K562 (cell line): ENCODE measurements at regions not wholly inside any gene's neighbourhood (a gene's known extent, or its start where the extent isn't known, plus 50 kb on each side); places are given as distances from the start of the nearest gene placed in this dataset.
A peak's percentile ranks its signal among the peaks of the same experiment; 100 is the strongest.

Source experiments
- ATAC-seq: fragments of 200-7000 bp; cut with Tn5 transposase; 3 replicates; pipeline ENCODE4 v1.9.1; 2020; ENCODE audit warnings: moderate library complexity
- BruUV-seq: library from RNA; stranded (reverse); fragments of 400-500 nt; replicated peaks from 2 replicates; lab custom pipeline; 2021; lab: Mats Ljungman, UMichigan
- CTCF ChIA-PET: fragments of 300-600 bp; formaldehyde crosslinking; extraction: SDS; loops from one replicate; lab custom pipeline; 2021; ENCODE audit warnings: low intra/inter-chr PET ratio; lab: Yijun Ruan, JAX
- POLR2A ChIA-PET: fragments of 300-600, 350-650 bp; sonication (Branson Sonifier 250); formaldehyde crosslinking; extraction: SDS; loops from one replicate; lab custom pipeline; 2021; ENCODE audit warnings: antibody characterized with exemption, inconsistent platforms; lab: Yijun Ruan, JAX
- DNase-seq, 4 experiments: peaks; one replicate each; pipeline versions ENCODE4 v3.0.0 to v3.0.0-alpha.2; 2011 to 2018; ENCODE audit warnings: low spot score in 3 of 4, mixed read lengths in 3 of 4; ENCODE audit errors: extremely low read depth in 1 of 4
- FAIRE-seq: peaks from 2 replicates; lab custom pipeline; 2011; peaks lifted over from hg19 to GRCh38; lab: Jason Lieb, UNC
- H2AFZ ChIP-seq: 2 replicates; pipeline ENCODE4 v1.6.0; 2011; ENCODE audit warnings: low read depth, low read length, control low read depth, inconsistent platforms
- H3K27ac ChIP-seq: fragments of 200-600 bp; 3 replicates; pipeline ENCODE4 v1.8.0; 2011; ENCODE audit warnings: low read depth, mild to moderate bottlenecking, control low read depth, inconsistent platforms, low read length, moderate library complexity, mixed read lengths; ENCODE audit errors: extremely low read depth
- H3K27me3 ChIP-seq, 2 experiments: fragments of 300-600 bp in 1 of 2; 2 replicates in 1 of 2; 3 replicates in 1 of 2; pipeline versions ENCODE4 v1.6.0 to v1.8.0; 2011; ENCODE audit warnings: inconsistent platforms in 2 of 2, low read length in 2 of 2, mild to moderate bottlenecking in 1 of 2, mixed read lengths in 1 of 2, moderate library complexity in 1 of 2; ENCODE audit not compliant: control insufficient read depth in 2 of 2, insufficient read depth in 2 of 2
- H3K36me3 ChIP-seq: fragments of 300-600 bp; 3 replicates; pipeline ENCODE4 v1.8.0; 2011; ENCODE audit warnings: mild to moderate bottlenecking, low read length, inconsistent platforms; ENCODE audit not compliant: control insufficient read depth, insufficient read depth
- H3K4me1 ChIP-seq, 2 experiments: fragments of 200-600 bp in 1 of 2; replicated peaks in 1 of 2; 2 replicates in 1 of 2; 3 replicates in 1 of 2; pipeline versions ENCODE4 v1.5.1 to v1.8.0; 2011; ENCODE audit warnings: inconsistent platforms in 2 of 2, low read length in 2 of 2, mild to moderate bottlenecking in 1 of 2, mixed read lengths in 1 of 2, moderate library complexity in 1 of 2; ENCODE audit not compliant: control insufficient read depth in 2 of 2, insufficient read depth in 2 of 2
- H3K4me2 ChIP-seq: 2 replicates; pipeline ENCODE4 v1.6.1; 2011; ENCODE audit warnings: low read length, control low read depth, inconsistent platforms, mixed read lengths; ENCODE audit not compliant: insufficient read depth
- H3K4me3 ChIP-seq: fragments of 200-600 bp; sonication (generic), shearing (Covaris generic); 2 replicates; pipeline ENCODE4 v1.5.1; 2016; ENCODE audit warnings: control low read depth, inconsistent platforms
- H3K79me2 ChIP-seq: fragments of 200-600 bp; 3 replicates; pipeline ENCODE4 v1.8.0; 2011; ENCODE audit warnings: low read length, inconsistent platforms; ENCODE audit not compliant: control insufficient read depth, insufficient read depth
- H3K9ac ChIP-seq, 2 experiments: 2 replicates each; pipeline versions ENCODE4 v1.6.0 to v1.6.1; 2011; ENCODE audit warnings: low read depth in 2 of 2, low read length in 2 of 2, control low read depth in 1 of 2, inconsistent platforms in 1 of 2, mild to moderate bottlenecking in 1 of 2, mixed read lengths in 1 of 2; ENCODE audit not compliant: insufficient read depth in 1 of 2
- H3K9me1 ChIP-seq: one replicate; pipeline ENCODE4 v1.6.0; 2011; ENCODE audit warnings: inconsistent platforms, mild to moderate bottlenecking, low read length, moderate library complexity; ENCODE audit not compliant: control insufficient read depth, insufficient read depth
- H3K9me3 ChIP-seq: replicated peaks from 2 replicates; pipeline ENCODE4 v1.5.1; 2011; ENCODE audit warnings: low read depth, low read length, inconsistent platforms; ENCODE audit not compliant: control insufficient read depth, insufficient read depth
- H4K20me1 ChIP-seq: replicated peaks from 2 replicates; pipeline ENCODE4 v1.6.1; 2011; ENCODE audit warnings: low read length, inconsistent platforms, mixed read lengths; ENCODE audit not compliant: control insufficient read depth, insufficient read depth
- CAMTA2 ChIP-seq: fragments of 250-450 bp; sonication (Bioruptor Pico); conservative IDR thresholded peaks from 2 replicates; pipeline ENCODE4 v1.5.1; 2022
- FOXK1 ChIP-seq: sonication (generic); formaldehyde crosslinking; IDR thresholded peaks from 2 replicates; pipeline ENCODE4 v1.8.0; 2022; ENCODE audit warnings: missing genetic modification reagents, mild to moderate bottlenecking, borderline replicate concordance
- GTF2F1 ChIP-seq: IDR thresholded peaks from 2 replicates; pipeline ENCODE4 v1.6.1; 2011; ENCODE audit warnings: low read depth, low read length, improper control_type of control experiment
- HCFC1 ChIP-seq: IDR thresholded peaks from 2 replicates; pipeline ENCODE4 v1.6.1; 2012; ENCODE audit warnings: low read depth, low read length, improper control_type of control experiment
- NCOR1 ChIP-seq: fragments of 450-650 bp; IDR thresholded peaks from 2 replicates; pipeline ENCODE4 v1.6.1; 2016; ENCODE audit warnings: mild to moderate bottlenecking, moderate library complexity
- POLR2AphosphoS5 ChIP-seq: IDR thresholded peaks from 2 replicates; pipeline ENCODE4 v1.6.1; 2011; ENCODE audit warnings: mild to moderate bottlenecking, low read depth, low read length, moderate library complexity; ENCODE audit not compliant: control insufficient read depth, insufficient read depth
- POLR2H ChIP-seq: IDR thresholded peaks from 2 replicates; pipeline ENCODE4 v1.6.1; 2016; ENCODE audit warnings: missing genetic modification characterization, low read depth, mild to moderate bottlenecking, control low read depth, missing compliant biosample characterization, moderate library complexity
- RBM15 ChIP-seq: fragments of 200-400 bp; formaldehyde crosslinking; IDR thresholded peaks from 2 replicates; pipeline ENCODE4 v1.6.1; 2018; ENCODE audit warnings: mild to moderate bottlenecking, low read length, moderate library complexity; ENCODE audit not compliant: insufficient read depth
- SIRT6 ChIP-seq: IDR thresholded peaks from one replicate; pipeline ENCODE4 v1.6.1; 2012; ENCODE audit warnings: low read depth, mild to moderate bottlenecking, control low read depth, inconsistent platforms, low read length, moderate library complexity
- TGIF2 ChIP-seq: sonication (generic); formaldehyde crosslinking; IDR thresholded peaks from 2 replicates; pipeline ENCODE4 v1.8.1; 2022; ENCODE audit warnings: mild to moderate bottlenecking, missing genetic modification reagents, moderate library complexity
- ZNF274 ChIP-seq: IDR thresholded peaks from 2 replicates; pipeline ENCODE4 v1.6.1; 2011; ENCODE audit warnings: low read depth, mild to moderate bottlenecking, low read length, moderate library complexity, borderline replicate concordance
- WGBS: fragments of 100-300 bp; shearing (Covaris generic); methylation state at CpG from one replicate; pipeline ENCODE4 v1.1.6; 2016; ENCODE audit warnings: low coverage, mixed read lengths; ENCODE audit not compliant: insufficient coverage; ENCODE audit errors: missing lambda C conversion rate; 5-methylcytosine and 5-hydroxymethylcytosine counted together
- in situ Hi-C: fragments of 300-500 bp; cut with MboI; formaldehyde crosslinking; loops from 4 replicates; pipeline ENCODE4 v1.15.0; 2018; ENCODE audit warnings: inconsistent platforms, mixed read lengths
- intact Hi-C: fragments of 100-400 bp; cut with micrococcal nuclease; formaldehyde crosslinking; loops from 2 replicates; pipeline ENCODE4 v1.14.2; 2022

- Histone ChIP-seq H3K79me2 (no peaks in the 10 kb centered on the region), H4K20me1 (no peaks in the 10 kb centered on the region), H3K27ac (no peak overlapping the region), H3K9ac (no peak overlapping the region), H3K4me2 (no peak overlapping the region), H3K27me3 (no peaks in the 10 kb centered on the region), H3K4me3 (no peak overlapping the region), H3K9me3 (peaks cover 4% of the 10 kb centered on the region), H3K9me1 (no peaks in the 10 kb centered on the region), H2AFZ (peak overlapping the region; percentile 50; the same call in 1 of the 2 replicates), H3K4me1 (peaks cover 12 to 28% of the 10 kb centered on the region in 2 experiments), H3K36me3 (peaks cover 4% of the 10 kb centered on the region; the same call in 1 of the 3 replicates)
- POLR2A ChIA-PET, result no interaction called here
- ATAC-seq (no peak), DNase-seq (no peak), FAIRE-seq (no peak)
- no TSS peak for BruUV-seq
- 13% methylated on average over 1 of the region's 1 CpG for WGBS
- TF ChIP-seq SIRT6, result no peak
- TF ChIP-seq TGIF2 (CRISPR knock-in tag), result no peak
- no peak for TF ChIP-seq POLR2H (tag)
- TF ChIP-seq POLR2AphosphoS5, result no peak
- no peak for TF ChIP-seq RBM15
- TF ChIP-seq FOXK1, result no peak
- no peak for TF ChIP-seq CAMTA2 (CRISPR knock-in tag)
- TF ChIP-seq NCOR1, result no peak
- TF ChIP-seq ZNF274, result no peak
- no peak for TF ChIP-seq HCFC1
- no peak for TF ChIP-seq GTF2F1
- CTCF ChIA-PET, result no interaction called here
- in situ Hi-C loops, result no loop called here
- intact Hi-C loops, result no loop called here
Observed at GRCh38 chr2:195509551-195509950, 147.5 kb upstream of the SLC39A10 start.
